Glutamatergic neuron (in vitro differentiated cells): ENCODE measurements at regions not wholly inside any gene's neighbourhood (a gene's known extent, or its start where the extent isn't known, plus 50 kb on each side); places are given as distances from the start of the nearest gene placed in this dataset.

ENCODE experiments used
- DNase-seq: peaks from one replicate; pipeline ENCODE4 v3.0.0; 2022
- H3K27ac Mint-ChIP-seq: one replicate; pipeline ENCODE4 v1.8.0; 2020; ENCODE audit warnings: mild to moderate bottlenecking, mixed read lengths, inconsistent platforms; ENCODE audit not compliant: unreplicated experiment
- H3K27me3 Mint-ChIP-seq: one replicate; pipeline ENCODE4 v1.8.0; 2020; ENCODE audit warnings: mild to moderate bottlenecking, moderate library complexity, mixed read lengths, inconsistent platforms; ENCODE audit not compliant: unreplicated experiment
- H3K36me3 Mint-ChIP-seq: one replicate; pipeline ENCODE4 v1.8.0; 2020; ENCODE audit warnings: mild to moderate bottlenecking, mixed read lengths, inconsistent platforms; ENCODE audit not compliant: unreplicated experiment
- H3K4me1 Mint-ChIP-seq: one replicate; pipeline ENCODE4 v1.8.0; 2020; ENCODE audit warnings: mild to moderate bottlenecking, low read depth, mixed read lengths, inconsistent platforms; ENCODE audit not compliant: unreplicated experiment
- H3K4me3 Mint-ChIP-seq: one replicate; pipeline ENCODE4 v1.8.0; 2020; ENCODE audit warnings: mild to moderate bottlenecking, mixed read lengths, inconsistent platforms; ENCODE audit not compliant: unreplicated experiment
- H3K9me3 Mint-ChIP-seq: one replicate; pipeline ENCODE4 v1.8.0; 2020; ENCODE audit warnings: mild to moderate bottlenecking, moderate library complexity, mixed read lengths, inconsistent platforms; ENCODE audit not compliant: unreplicated experiment
- TF ChIP-seq, protein P1 (sequence below): fragments of 200-600 bp; sonication (generic); IDR thresholded peaks from one replicate; pipeline ENCODE4 v1.5.0; 2021; ENCODE audit not compliant: partially characterized antibody, unreplicated experiment

DNA sequence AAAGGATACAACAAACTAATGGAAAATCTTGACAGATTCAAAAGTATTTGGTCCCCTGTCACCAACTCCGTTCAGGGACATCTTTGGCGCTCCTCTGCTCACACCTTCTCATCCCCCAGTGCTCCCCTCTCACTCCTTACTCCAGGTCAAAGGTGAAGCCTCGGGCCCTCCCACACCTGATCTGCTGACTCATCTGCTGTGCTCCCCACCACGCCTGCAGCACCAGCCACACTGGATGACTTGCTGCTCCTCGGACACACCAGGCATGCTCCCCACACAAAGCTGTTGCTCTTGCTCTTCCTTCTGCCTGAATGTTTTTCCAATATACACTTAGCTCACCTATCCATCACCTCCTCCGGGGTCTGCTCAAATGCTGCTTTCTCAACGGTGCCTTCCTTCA, 123.4 kb downstream of the ESM1 start:
- Mint-ChIP-seq H3K27ac (no peak overlapping the region), H3K4me1 (peaks cover 2% of the 10 kb centered on the region), H3K4me3 (no peak overlapping the region), H3K27me3 (peaks cover 1% of the 10 kb centered on the region), H3K36me3 (peaks cover 23% of the 10 kb centered on the region), H3K9me3 (peaks cover 4% of the 10 kb centered on the region)
- TF ChIP-seq, protein P1, sequence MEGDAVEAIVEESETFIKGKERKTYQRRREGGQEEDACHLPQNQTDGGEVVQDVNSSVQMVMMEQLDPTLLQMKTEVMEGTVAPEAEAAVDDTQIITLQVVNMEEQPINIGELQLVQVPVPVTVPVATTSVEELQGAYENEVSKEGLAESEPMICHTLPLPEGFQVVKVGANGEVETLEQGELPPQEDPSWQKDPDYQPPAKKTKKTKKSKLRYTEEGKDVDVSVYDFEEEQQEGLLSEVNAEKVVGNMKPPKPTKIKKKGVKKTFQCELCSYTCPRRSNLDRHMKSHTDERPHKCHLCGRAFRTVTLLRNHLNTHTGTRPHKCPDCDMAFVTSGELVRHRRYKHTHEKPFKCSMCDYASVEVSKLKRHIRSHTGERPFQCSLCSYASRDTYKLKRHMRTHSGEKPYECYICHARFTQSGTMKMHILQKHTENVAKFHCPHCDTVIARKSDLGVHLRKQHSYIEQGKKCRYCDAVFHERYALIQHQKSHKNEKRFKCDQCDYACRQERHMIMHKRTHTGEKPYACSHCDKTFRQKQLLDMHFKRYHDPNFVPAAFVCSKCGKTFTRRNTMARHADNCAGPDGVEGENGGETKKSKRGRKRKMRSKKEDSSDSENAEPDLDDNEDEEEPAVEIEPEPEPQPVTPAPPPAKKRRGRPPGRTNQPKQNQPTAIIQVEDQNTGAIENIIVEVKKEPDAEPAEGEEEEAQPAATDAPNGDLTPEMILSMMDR, result no peak
- DNase-seq, result no peak

DNA sequence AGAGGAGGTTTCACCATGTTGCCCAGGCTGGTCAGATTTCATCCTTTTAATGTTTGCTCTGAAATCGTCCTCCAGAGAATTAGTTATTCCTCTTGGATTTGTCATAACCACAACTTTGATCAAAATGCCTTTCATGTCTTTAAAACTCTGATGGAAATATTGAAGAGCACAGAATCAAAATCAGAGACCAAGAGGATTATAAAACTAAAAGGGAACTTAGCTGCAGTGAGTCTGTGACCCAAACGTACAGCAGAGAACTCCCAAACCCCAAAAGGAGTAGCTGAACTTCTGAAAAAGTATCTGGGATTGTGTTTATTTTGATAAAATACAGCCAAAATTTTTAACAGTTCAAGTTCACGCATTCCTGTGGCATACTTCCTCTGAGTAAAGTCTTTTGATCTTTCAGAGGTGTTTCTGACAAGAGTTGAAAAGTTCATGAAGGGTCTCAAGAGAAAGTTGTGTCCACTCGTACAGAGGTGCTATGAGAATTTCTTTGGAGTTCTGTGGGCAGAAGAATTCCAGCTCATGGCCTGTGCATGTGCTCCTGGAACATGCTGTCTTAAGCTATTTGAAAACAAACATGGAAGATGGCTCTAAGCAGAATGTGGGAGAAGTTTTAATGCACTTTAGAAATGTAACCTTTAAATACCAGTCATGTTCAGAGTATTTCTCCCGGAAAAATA, 124.0 kb downstream of the ESM1 start:
- peaks cover 2% of the 10 kb centered on the region for H3K4me1 Mint-ChIP-seq
- H3K9me3 Mint-ChIP-seq, result peaks cover 4% of the 10 kb centered on the region
- TF ChIP-seq, protein P1, result no peak
- H3K4me3 Mint-ChIP-seq, result no peak overlapping the region
- no peak for DNase-seq
- H3K27me3 Mint-ChIP-seq, result peaks cover 1% of the 10 kb centered on the region
- peaks cover 23% of the 10 kb centered on the region for H3K36me3 Mint-ChIP-seq
- no peak overlapping the region for H3K27ac Mint-ChIP-seq

DNA sequence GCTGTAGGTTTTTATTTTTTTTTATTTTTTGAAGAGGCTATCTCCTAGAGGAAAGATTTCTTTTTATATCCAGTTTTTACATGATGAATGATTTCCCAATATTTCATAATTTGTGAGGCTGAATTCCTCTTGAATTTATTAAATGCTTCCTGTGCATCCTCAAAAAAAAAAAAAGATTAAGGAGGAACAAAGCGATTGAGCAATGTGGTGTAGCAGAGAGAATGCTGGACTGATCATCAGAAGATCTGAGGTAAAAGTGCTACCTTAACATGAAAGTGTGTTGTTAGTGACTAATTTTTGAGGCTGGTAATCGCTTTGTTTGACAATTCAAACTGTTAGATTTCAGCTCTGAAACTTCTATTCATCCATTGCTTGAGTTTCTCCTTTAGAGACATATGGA, 125.1 kb downstream of the ESM1 start:
- Mint-ChIP-seq H3K9me3 (peaks cover 4% of the 10 kb centered on the region), H3K27ac (no peak overlapping the region), H3K36me3 (peaks cover 23% of the 10 kb centered on the region), H3K4me3 (no peak overlapping the region), H3K27me3 (peaks cover 1% of the 10 kb centered on the region), H3K4me1 (peaks cover 2% of the 10 kb centered on the region)
- no peak for DNase-seq
- TF ChIP-seq, protein P1, result no peak

DNA sequence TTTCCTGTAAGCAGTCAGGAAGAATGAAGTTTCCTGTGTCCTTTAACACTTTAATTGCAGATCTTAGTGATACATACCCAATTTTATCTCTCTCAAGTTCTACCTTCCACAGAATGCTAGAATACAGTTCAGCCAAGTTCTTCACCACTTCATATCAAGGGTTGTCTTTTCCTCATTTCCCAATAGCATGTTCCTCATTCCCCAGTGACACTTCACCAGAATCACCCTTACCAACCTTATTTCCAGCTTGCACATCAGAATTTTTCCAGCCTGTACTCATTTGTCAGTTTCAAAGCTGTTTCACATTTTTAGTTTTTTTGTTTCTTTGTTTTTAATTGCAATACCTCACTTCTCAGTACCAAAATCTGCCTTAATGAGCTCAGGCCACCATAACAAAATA, 126.1 kb downstream of the ESM1 start:
- Mint-ChIP-seq H3K4me3 (no peak overlapping the region), H3K9me3 (peaks cover 4% of the 10 kb centered on the region), H3K36me3 (peaks cover 23% of the 10 kb centered on the region), H3K4me1 (peaks cover 2% of the 10 kb centered on the region), H3K27ac (no peak overlapping the region), H3K27me3 (peaks cover 1% of the 10 kb centered on the region)
- DNase-seq, result no peak
- TF ChIP-seq, protein P1, result no peak

DNA sequence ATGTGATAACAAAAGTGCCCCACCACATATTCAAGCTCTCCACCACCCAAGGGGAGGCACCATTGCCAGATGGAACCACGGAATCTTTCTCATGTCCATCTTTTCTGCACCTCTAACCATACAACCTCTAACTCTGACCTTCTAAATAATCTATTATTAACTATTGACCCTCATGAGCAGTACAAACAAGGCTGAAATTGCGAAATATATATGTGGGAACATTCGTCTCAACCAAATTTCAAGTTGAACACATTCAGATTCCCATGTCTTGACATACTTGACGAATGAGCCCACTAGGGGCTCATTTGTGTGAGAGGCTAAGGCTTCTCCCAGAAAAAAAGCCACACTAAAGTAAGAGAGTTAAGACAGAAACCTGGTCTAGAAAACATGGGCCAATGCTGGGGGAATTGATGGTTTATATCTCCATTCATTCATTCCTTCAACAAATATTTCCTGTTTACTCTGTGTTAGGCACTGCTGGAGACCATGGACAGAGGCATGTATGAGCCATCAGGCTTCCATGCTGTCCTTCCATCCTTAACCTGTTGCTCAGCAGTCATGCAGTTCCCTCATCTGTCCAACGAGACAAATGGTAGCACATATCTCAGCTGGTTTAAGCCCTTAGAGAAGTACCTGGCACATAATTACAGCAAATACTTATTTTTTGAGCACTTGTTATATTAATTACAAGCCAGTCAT, 130.4 kb downstream of the ESM1 start:
- no peak overlapping the region for H3K4me3 Mint-ChIP-seq
- peaks cover 6% of the 10 kb centered on the region for H3K9me3 Mint-ChIP-seq
- H3K27me3 Mint-ChIP-seq, result peaks cover 2% of the 10 kb centered on the region
- TF ChIP-seq, protein P1, result no peak
- no peaks in the 10 kb centered on the region for H3K4me1 Mint-ChIP-seq
- no peak for DNase-seq
- peaks cover 22% of the 10 kb centered on the region for H3K36me3 Mint-ChIP-seq
- H3K27ac Mint-ChIP-seq, result no peak overlapping the region
